A549 (cell line): ENCODE measurements at regions not wholly inside any gene's neighbourhood (a gene's known extent, or its start where the extent isn't known, plus 50 kb on each side); places are given as distances from the start of the nearest gene placed in this dataset.

Experiments used
- CBX2 ChIP-seq: fragments of 200-600 bp; sonication (generic); IDR thresholded peaks from 2 replicates; pipeline ENCODE4 v1.6.1; 2016; ENCODE audit warnings: low read depth, mild to moderate bottlenecking, borderline replicate concordance
- EP300 ChIP-seq, 2 experiments: fragments of >200 bp; sonication (Bioruptor Twin); formaldehyde crosslinking; IDR thresholded peaks; 2 replicates in 1 of 2; 3 replicates in 1 of 2; pipeline ENCODE4 v1.6.1; 2016 to 2017
- ESRRA ChIP-seq: fragments of 150-350 bp; IDR thresholded peaks from 2 replicates; pipeline ENCODE4 v1.6.1; 2014; ENCODE audit warnings: mild to moderate bottlenecking, low read length, borderline replicate concordance
- JUN ChIP-seq, 2 experiments: fragments of >200 bp; sonication (Bioruptor Twin); formaldehyde crosslinking; IDR thresholded peaks; 2 replicates in 1 of 2; 3 replicates in 1 of 2; pipeline ENCODE4 v1.6.1; 2016 to 2017
- MAFK ChIP-seq: fragments of 450-650 bp; IDR thresholded peaks from 2 replicates; pipeline ENCODE4 v1.6.1; 2014; ENCODE audit not compliant: partially characterized antibody
- MAZ ChIP-seq: fragments of 150-350 bp; IDR thresholded peaks from 2 replicates; pipeline ENCODE4 v1.6.1; 2014; ENCODE audit warnings: antibody characterized with exemption, low read depth, low read length, borderline replicate concordance
- PHF8 ChIP-seq: fragments of 200-600 bp; sonication (generic); IDR thresholded peaks from 2 replicates; pipeline ENCODE4 v1.6.1; 2016; ENCODE audit warnings: low read depth, mild to moderate bottlenecking, antibody characterized with exemption, moderate library complexity, borderline replicate concordance
- POLR2A ChIP-seq: IDR thresholded peaks from 2 replicates; pipeline ENCODE4 v1.6.1; 2012; ENCODE audit warnings: mild to moderate bottlenecking, low read length
- RAD21 ChIP-seq, 2 experiments: fragments of >200 bp in 1 of 2; sonication (Bioruptor Twin) in 1 of 2; formaldehyde crosslinking in 1 of 2; IDR thresholded peaks in 1 of 2; conservative IDR thresholded peaks in 1 of 2; 2 replicates in 1 of 2; 3 replicates in 1 of 2; pipeline ENCODE4 v1.6.1; 2012 to 2018; ENCODE audit warnings: inconsistent platforms in 1 of 2
- RCOR1 ChIP-seq: fragments of 150-350 bp; IDR thresholded peaks from 2 replicates; pipeline ENCODE4 v1.6.1; 2014; ENCODE audit warnings: antibody characterized with exemption, low read length, low read depth
- RFX5 ChIP-seq: fragments of 450-650 bp; IDR thresholded peaks from 2 replicates; pipeline ENCODE4 v1.7.1; 2014; ENCODE audit warnings: antibody characterized with exemption, mild to moderate bottlenecking, moderate library complexity
- TP53 ChIP-seq: fragments of 250-450 bp; sonication (Bioruptor Pico); IDR thresholded peaks from 2 replicates; pipeline ENCODE4 v1.5.0; 2021; ENCODE audit warnings: mild to moderate bottlenecking, moderate library complexity
- TF ChIP-seq, protein P1 (sequence below): fragments of >200 bp; sonication (Bioruptor Twin); formaldehyde crosslinking; IDR thresholded peaks from 3 replicates; pipeline ENCODE4 v1.5.1; 2016

DNA sequence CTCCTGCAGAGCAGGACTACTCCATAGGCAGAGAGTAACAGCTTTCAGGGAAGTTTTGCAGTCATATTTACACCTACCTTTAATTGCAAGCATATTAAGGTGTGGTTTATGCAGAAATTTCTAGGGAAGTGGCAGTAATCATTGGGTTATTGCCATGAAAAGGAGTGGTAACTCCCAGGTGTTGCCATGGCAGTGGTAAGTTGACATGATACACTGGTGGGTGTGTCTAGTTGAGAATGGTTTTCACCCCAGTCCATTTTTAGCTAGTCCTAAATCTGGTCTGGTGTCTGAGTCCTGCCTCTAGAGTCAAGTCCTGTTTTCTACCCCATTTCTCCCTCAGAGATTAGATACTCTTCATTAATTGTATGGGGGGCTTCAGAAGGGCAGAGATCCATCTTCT, 128.4 kb upstream of the GMNC start:
- TF ChIP-seq, protein P1, sequence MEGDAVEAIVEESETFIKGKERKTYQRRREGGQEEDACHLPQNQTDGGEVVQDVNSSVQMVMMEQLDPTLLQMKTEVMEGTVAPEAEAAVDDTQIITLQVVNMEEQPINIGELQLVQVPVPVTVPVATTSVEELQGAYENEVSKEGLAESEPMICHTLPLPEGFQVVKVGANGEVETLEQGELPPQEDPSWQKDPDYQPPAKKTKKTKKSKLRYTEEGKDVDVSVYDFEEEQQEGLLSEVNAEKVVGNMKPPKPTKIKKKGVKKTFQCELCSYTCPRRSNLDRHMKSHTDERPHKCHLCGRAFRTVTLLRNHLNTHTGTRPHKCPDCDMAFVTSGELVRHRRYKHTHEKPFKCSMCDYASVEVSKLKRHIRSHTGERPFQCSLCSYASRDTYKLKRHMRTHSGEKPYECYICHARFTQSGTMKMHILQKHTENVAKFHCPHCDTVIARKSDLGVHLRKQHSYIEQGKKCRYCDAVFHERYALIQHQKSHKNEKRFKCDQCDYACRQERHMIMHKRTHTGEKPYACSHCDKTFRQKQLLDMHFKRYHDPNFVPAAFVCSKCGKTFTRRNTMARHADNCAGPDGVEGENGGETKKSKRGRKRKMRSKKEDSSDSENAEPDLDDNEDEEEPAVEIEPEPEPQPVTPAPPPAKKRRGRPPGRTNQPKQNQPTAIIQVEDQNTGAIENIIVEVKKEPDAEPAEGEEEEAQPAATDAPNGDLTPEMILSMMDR, result no peak
- TF ChIP-seq RCOR1, result no peak
- TF ChIP-seq MAFK, result no peak
- no peak for TF ChIP-seq ESRRA
- no peak for TF ChIP-seq POLR2A
- no peak for TF ChIP-seq RAD21 (conservative IDR thresholded peaks at IDR 0.05 in 1 of 2, IDR thresholded peaks at IDR 0.05 in 1 of 2)
- TF ChIP-seq MAZ, result no peak
- no peak for TF ChIP-seq RFX5
- no peak for TF ChIP-seq CBX2
- TF ChIP-seq TP53, result no peak
- no peak for TF ChIP-seq JUN (IDR thresholded peaks at IDR 0.05)
- no peak for TF ChIP-seq EP300 (IDR thresholded peaks at IDR 0.05)
- TF ChIP-seq PHF8, result no peak
